HuH-7.5 (cell line): ENCODE measurements at regions not wholly inside any gene's neighbourhood (a gene's known extent, or its start where the extent isn't known, plus 50 kb on each side); places are given as distances from the start of the nearest gene placed in this dataset.

Experiments
- DNase-seq: peaks from one replicate; pipeline ENCODE4 v3.0.0; 2011; ENCODE audit warnings: low spot score

GRCh38 chr2:217299590-217299989 is 439.7 kb upstream of the TNP1 start:
- DNase-seq: no peak

- no peak for DNase-seq
These were observed 437.2 kb upstream of the TNP1 start for GRCh38 chr2:217297096-217297495.

- DNase-seq: no peak
These were observed 435.0 kb upstream of the TNP1 start for GRCh38 chr2:217294818-217295217.

GRCh38 chr2:217294211-217294610 is 434.3 kb upstream of the TNP1 start:
- no peak for DNase-seq

- DNase-seq: no peak
These were observed 433.7 kb upstream of the TNP1 start for GRCh38 chr2:217293607-217294006.

GRCh38 chr2:217293046-217293445 is 433.2 kb upstream of the TNP1 start:
- no peak for DNase-seq

- DNase-seq: no peak
These were observed 431.4 kb upstream of the TNP1 start for GRCh38 chr2:217291259-217291658.

- DNase-seq: no peak
These were observed 430.6 kb upstream of the TNP1 start for GRCh38 chr2:217290467-217290866.

GRCh38 chr2:217289907-217290280 is 430.0 kb upstream of the TNP1 start:
- peak; percentile 15 for DNase-seq

- no peak for DNase-seq
These were observed 429.5 kb upstream of the TNP1 start for GRCh38 chr2:217289177-217289906.

GRCh38 chr2:217288472-217289063 is 428.7 kb upstream of the TNP1 start:
- DNase-seq: no peak

- no peak for DNase-seq
These were observed 427.0 kb upstream of the TNP1 start for GRCh38 chr2:217286833-217287232.

GRCh38 chr2:217285926-217286325 is 426.1 kb upstream of the TNP1 start:
- DNase-seq: no peak

- no peak for DNase-seq
These were observed 423.6 kb upstream of the TNP1 start for GRCh38 chr2:217283460-217283859.

- no peak for DNase-seq
These were observed 422.7 kb upstream of the TNP1 start for GRCh38 chr2:217282531-217282930.

- no peak for DNase-seq
These were observed 419.7 kb upstream of the TNP1 start for GRCh38 chr2:217279556-217279955.

- DNase-seq: no peak
These were observed 419.3 kb upstream of the TNP1 start for GRCh38 chr2:217279140-217279539.

GRCh38 chr2:217277646-217278398 is 418.0 kb upstream of the TNP1 start:
- DNase-seq: no peak

- DNase-seq: no peak
These were observed 416.6 kb upstream of the TNP1 start for GRCh38 chr2:217276433-217276832.

GRCh38 chr2:217275091-217275490 is 415.2 kb upstream of the TNP1 start:
- DNase-seq: no peak

- no peak for DNase-seq
These were observed 414.7 kb upstream of the TNP1 start for GRCh38 chr2:217274578-217274977.

- no peak for DNase-seq
These were observed 414.0 kb upstream of the TNP1 start for GRCh38 chr2:217273851-217274250.

GRCh38 chr2:217273162-217273561 is 413.3 kb upstream of the TNP1 start:
- DNase-seq: no peak
